ENCODE measurements at regions not wholly inside any gene's neighbourhood (a gene's known extent, or its start where the extent isn't known, plus 50 kb on each side); places are given as distances from the start of the nearest gene placed in this dataset.

DNA sequence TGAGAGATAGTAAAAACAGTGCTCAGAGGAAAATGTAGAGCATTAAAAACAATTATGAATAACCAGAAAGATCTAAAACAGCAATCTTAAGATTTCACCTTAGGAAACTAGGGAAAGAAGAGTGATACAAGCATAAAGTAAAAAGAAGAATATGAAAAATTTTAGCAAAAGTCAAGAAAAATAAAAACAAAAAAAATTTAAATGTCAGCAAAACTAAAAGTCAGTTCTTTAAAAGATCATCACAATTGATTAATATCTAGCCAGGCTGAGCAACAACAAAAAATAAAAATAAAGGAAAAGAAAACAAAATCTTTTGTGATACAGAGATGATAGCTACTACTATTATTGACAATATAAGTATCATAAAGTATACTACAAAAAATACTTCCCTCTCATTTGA is 1088.1 kb upstream of the EDIL3 start:
- TF ChIP-seq, protein P1, sequence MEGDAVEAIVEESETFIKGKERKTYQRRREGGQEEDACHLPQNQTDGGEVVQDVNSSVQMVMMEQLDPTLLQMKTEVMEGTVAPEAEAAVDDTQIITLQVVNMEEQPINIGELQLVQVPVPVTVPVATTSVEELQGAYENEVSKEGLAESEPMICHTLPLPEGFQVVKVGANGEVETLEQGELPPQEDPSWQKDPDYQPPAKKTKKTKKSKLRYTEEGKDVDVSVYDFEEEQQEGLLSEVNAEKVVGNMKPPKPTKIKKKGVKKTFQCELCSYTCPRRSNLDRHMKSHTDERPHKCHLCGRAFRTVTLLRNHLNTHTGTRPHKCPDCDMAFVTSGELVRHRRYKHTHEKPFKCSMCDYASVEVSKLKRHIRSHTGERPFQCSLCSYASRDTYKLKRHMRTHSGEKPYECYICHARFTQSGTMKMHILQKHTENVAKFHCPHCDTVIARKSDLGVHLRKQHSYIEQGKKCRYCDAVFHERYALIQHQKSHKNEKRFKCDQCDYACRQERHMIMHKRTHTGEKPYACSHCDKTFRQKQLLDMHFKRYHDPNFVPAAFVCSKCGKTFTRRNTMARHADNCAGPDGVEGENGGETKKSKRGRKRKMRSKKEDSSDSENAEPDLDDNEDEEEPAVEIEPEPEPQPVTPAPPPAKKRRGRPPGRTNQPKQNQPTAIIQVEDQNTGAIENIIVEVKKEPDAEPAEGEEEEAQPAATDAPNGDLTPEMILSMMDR (IDR thresholded peaks at IDR 0.05), result no peak
- no peak for TF ChIP-seq POLR2AphosphoS5 (IDR thresholded peaks at IDR 0.05; ENCODE audit: low read depth, low read length)
- no peak for TF ChIP-seq SIN3A (IDR thresholded peaks at IDR 0.05; ENCODE audit: borderline replicate concordance, insufficient read depth, low read depth, low read length)
- TF ChIP-seq, protein P2, sequence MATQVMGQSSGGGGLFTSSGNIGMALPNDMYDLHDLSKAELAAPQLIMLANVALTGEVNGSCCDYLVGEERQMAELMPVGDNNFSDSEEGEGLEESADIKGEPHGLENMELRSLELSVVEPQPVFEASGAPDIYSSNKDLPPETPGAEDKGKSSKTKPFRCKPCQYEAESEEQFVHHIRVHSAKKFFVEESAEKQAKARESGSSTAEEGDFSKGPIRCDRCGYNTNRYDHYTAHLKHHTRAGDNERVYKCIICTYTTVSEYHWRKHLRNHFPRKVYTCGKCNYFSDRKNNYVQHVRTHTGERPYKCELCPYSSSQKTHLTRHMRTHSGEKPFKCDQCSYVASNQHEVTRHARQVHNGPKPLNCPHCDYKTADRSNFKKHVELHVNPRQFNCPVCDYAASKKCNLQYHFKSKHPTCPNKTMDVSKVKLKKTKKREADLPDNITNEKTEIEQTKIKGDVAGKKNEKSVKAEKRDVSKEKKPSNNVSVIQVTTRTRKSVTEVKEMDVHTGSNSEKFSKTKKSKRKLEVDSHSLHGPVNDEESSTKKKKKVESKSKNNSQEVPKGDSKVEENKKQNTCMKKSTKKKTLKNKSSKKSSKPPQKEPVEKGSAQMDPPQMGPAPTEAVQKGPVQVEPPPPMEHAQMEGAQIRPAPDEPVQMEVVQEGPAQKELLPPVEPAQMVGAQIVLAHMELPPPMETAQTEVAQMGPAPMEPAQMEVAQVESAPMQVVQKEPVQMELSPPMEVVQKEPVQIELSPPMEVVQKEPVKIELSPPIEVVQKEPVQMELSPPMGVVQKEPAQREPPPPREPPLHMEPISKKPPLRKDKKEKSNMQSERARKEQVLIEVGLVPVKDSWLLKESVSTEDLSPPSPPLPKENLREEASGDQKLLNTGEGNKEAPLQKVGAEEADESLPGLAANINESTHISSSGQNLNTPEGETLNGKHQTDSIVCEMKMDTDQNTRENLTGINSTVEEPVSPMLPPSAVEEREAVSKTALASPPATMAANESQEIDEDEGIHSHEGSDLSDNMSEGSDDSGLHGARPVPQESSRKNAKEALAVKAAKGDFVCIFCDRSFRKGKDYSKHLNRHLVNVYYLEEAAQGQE (IDR thresholded peaks at IDR 0.05; ENCODE audit: insufficient read depth in 1 of 2, low read depth in 2 of 2, low read length in 1 of 2), result no peak
- no peak for TF ChIP-seq TCF7L2 (IDR thresholded peaks at IDR 0.05; ENCODE audit: low read depth, low read length)

All from Panc1 (cell line).